22Rv1 (cell line): ENCODE measurements at regions not wholly inside any gene's neighbourhood (a gene's known extent, or its start where the extent isn't known, plus 50 kb on each side); places are given as distances from the start of the nearest gene placed in this dataset.

Experiments
- H3K27ac ChIP-seq: fragments of 450-650 bp; 2 replicates; pipeline ENCODE4 v1.5.1; 2017
- CTCF ChIP-seq: fragments of 450-650 bp; IDR thresholded peaks from 2 replicates; pipeline ENCODE4 v1.5.1; 2017; ENCODE audit warnings: mild to moderate bottlenecking
- ZFX ChIP-seq: fragments of 450-650 bp; IDR thresholded peaks from 2 replicates; pipeline ENCODE4 v1.6.1; 2017; ENCODE audit warnings: antibody characterized with exemption, borderline replicate concordance

- H3K27ac ChIP-seq, result no peak overlapping the region
- TF ChIP-seq ZFX (no peak), CTCF (no peak)
Measured at GRCh38 chr14:44027397-44027796, 479.7 kb downstream of the FSCB start.

- no peak for TF ChIP-seq ZFX
- TF ChIP-seq CTCF, result no peak
- no peak overlapping the region for H3K27ac ChIP-seq
Measured at GRCh38 chr14:44010595-44010994, 496.5 kb downstream of the FSCB start.

GRCh38 chr14:44010071-44010470 is 497.0 kb downstream of the FSCB start:
- H3K27ac ChIP-seq, result no peak overlapping the region
- no peak for TF ChIP-seq CTCF
- TF ChIP-seq ZFX, result no peak

- TF ChIP-seq ZFX, result no peak
- no peak for TF ChIP-seq CTCF
- no peak overlapping the region for H3K27ac ChIP-seq
Measured at GRCh38 chr14:44009642-44010041, 497.4 kb downstream of the FSCB start.

- TF ChIP-seq ZFX, result no peak
- no peak for TF ChIP-seq CTCF
- H3K27ac ChIP-seq, result no peak overlapping the region
Measured at GRCh38 chr14:43988989-43989388, 518.1 kb downstream of the FSCB start.

- no peak overlapping the region for H3K27ac ChIP-seq
- TF ChIP-seq CTCF, result no peak
- no peak for TF ChIP-seq ZFX
Measured at GRCh38 chr14:43983721-43984120, 523.4 kb downstream of the FSCB start.

- no peak overlapping the region for H3K27ac ChIP-seq
- TF ChIP-seq ZFX, result no peak
- no peak for TF ChIP-seq CTCF
Measured at GRCh38 chr14:43981135-43981768, 525.8 kb downstream of the FSCB start.
